K562 (cell line): ENCODE measurements at regions not wholly inside any gene's neighbourhood (a gene's known extent, or its start where the extent isn't known, plus 50 kb on each side); places are given as distances from the start of the nearest gene placed in this dataset.

Experiments
- CHD7 ChIP-seq: fragments of 200-600 bp; sonication (generic); IDR thresholded peaks from one replicate; pipeline ENCODE4 v1.6.1; 2012; ENCODE audit warnings: mild to moderate bottlenecking, low read depth, low read length, inconsistent platforms
- NR2C1 ChIP-seq, 2 experiments: fragments of 450-650 bp; IDR thresholded peaks; 2 replicates each; pipeline ENCODE4 v1.6.1; 2017; ENCODE audit warnings: mild to moderate bottlenecking in 2 of 2, antibody characterized with exemption in 1 of 2, inconsistent platforms in 1 of 2, missing compliant biosample characterization in 1 of 2, missing genetic modification characterization in 1 of 2
- SAFB ChIP-seq: fragments of 200-400 bp; formaldehyde crosslinking; IDR thresholded peaks from 2 replicates; pipeline ENCODE4 v1.6.1; 2017; ENCODE audit warnings: low read depth, low read length, borderline replicate concordance
- SNAPC5 ChIP-seq: fragments of 250-450 bp; sonication (Bioruptor Pico); IDR thresholded peaks from 2 replicates; pipeline ENCODE4 v1.8.0; 2021; ENCODE audit warnings: moderate library complexity, mild to moderate bottlenecking, inconsistent platforms
- STAG1 ChIP-seq: sonication (generic); formaldehyde crosslinking; IDR thresholded peaks from 2 replicates; pipeline ENCODE4 v1.5.0; 2020; ENCODE audit warnings: missing genetic modification reagents, borderline replicate concordance
- TCF7L2 ChIP-seq: fragments of 150-350 bp; IDR thresholded peaks from 2 replicates; pipeline ENCODE4 v1.6.1; 2016; ENCODE audit warnings: low read depth, mild to moderate bottlenecking, low read length, moderate library complexity
- ZFP91 ChIP-seq: sonication (generic); formaldehyde crosslinking; IDR thresholded peaks from 2 replicates; pipeline ENCODE4 v1.8.0; 2022; ENCODE audit warnings: mild to moderate bottlenecking, missing genetic modification reagents
- ZNF699 ChIP-seq: fragments of 250-450 bp; sonication (Bioruptor Pico); IDR thresholded peaks from 2 replicates; pipeline ENCODE4 v1.8.0; 2021; ENCODE audit warnings: mild to moderate bottlenecking, moderate library complexity; ENCODE audit not compliant: insufficient replicate concordance

- TF ChIP-seq SNAPC5 (CRISPR knock-in tag): no peak
- no peak for TF ChIP-seq ZFP91
- no peak for TF ChIP-seq ZNF699 (CRISPR knock-in tag)
- no peak for TF ChIP-seq STAG1 (CRISPR knock-in tag)
- TF ChIP-seq SAFB: no peak
- TF ChIP-seq NR2C1 (IDR thresholded peaks at IDR 0.05): no peak
- no peak for TF ChIP-seq NR2C1 (tag; IDR thresholded peaks at IDR 0.05)
- TF ChIP-seq TCF7L2: no peak
- no peak for TF ChIP-seq CHD7
These were observed 1819.5 kb upstream of the TENM3 start (continued) for GRCh38 chr4:180423712-180424057.
